K562 (cell line): ENCODE measurements at regions not wholly inside any gene's neighbourhood (a gene's known extent, or its start where the extent isn't known, plus 50 kb on each side); places are given as distances from the start of the nearest gene placed in this dataset.

ENCODE experiments used
- ATAC-seq: fragments of 200-7000 bp; cut with Tn5 transposase; 3 replicates; pipeline ENCODE4 v1.9.1; 2020; ENCODE audit warnings: moderate library complexity
- BruUV-seq: library from RNA; stranded (reverse); fragments of 400-500 nt; replicated peaks from 2 replicates; lab custom pipeline; 2021; lab: Mats Ljungman, UMichigan
- CTCF ChIA-PET: fragments of 300-600 bp; formaldehyde crosslinking; extraction: SDS; loops from one replicate; lab custom pipeline; 2021; ENCODE audit warnings: low intra/inter-chr PET ratio; lab: Yijun Ruan, JAX
- POLR2A ChIA-PET: fragments of 300-600, 350-650 bp; sonication (Branson Sonifier 250); formaldehyde crosslinking; extraction: SDS; loops from one replicate; lab custom pipeline; 2021; ENCODE audit warnings: antibody characterized with exemption, inconsistent platforms; lab: Yijun Ruan, JAX
- DNase-seq, 4 experiments: peaks; one replicate each; pipeline versions ENCODE4 v3.0.0 to v3.0.0-alpha.2; 2011 to 2018; ENCODE audit warnings: low spot score in 3 of 4, mixed read lengths in 3 of 4; ENCODE audit errors: extremely low read depth in 1 of 4
- FAIRE-seq: peaks from 2 replicates; lab custom pipeline; 2011; peaks lifted over from hg19 to GRCh38; lab: Jason Lieb, UNC
- H2AFZ ChIP-seq: 2 replicates; pipeline ENCODE4 v1.6.0; 2011; ENCODE audit warnings: low read depth, low read length, control low read depth, inconsistent platforms
- H3K27ac ChIP-seq: fragments of 200-600 bp; 3 replicates; pipeline ENCODE4 v1.8.0; 2011; ENCODE audit warnings: low read depth, mild to moderate bottlenecking, control low read depth, inconsistent platforms, low read length, moderate library complexity, mixed read lengths; ENCODE audit errors: extremely low read depth
- H3K27me3 ChIP-seq, 2 experiments: fragments of 300-600 bp in 1 of 2; 2 replicates in 1 of 2; 3 replicates in 1 of 2; pipeline versions ENCODE4 v1.6.0 to v1.8.0; 2011; ENCODE audit warnings: inconsistent platforms in 2 of 2, low read length in 2 of 2, mild to moderate bottlenecking in 1 of 2, mixed read lengths in 1 of 2, moderate library complexity in 1 of 2; ENCODE audit not compliant: control insufficient read depth in 2 of 2, insufficient read depth in 2 of 2
- H3K36me3 ChIP-seq: fragments of 300-600 bp; 3 replicates; pipeline ENCODE4 v1.8.0; 2011; ENCODE audit warnings: mild to moderate bottlenecking, low read length, inconsistent platforms; ENCODE audit not compliant: control insufficient read depth, insufficient read depth
- H3K4me1 ChIP-seq, 2 experiments: fragments of 200-600 bp in 1 of 2; replicated peaks in 1 of 2; 2 replicates in 1 of 2; 3 replicates in 1 of 2; pipeline versions ENCODE4 v1.5.1 to v1.8.0; 2011; ENCODE audit warnings: inconsistent platforms in 2 of 2, low read length in 2 of 2, mild to moderate bottlenecking in 1 of 2, mixed read lengths in 1 of 2, moderate library complexity in 1 of 2; ENCODE audit not compliant: control insufficient read depth in 2 of 2, insufficient read depth in 2 of 2
- H3K4me2 ChIP-seq: 2 replicates; pipeline ENCODE4 v1.6.1; 2011; ENCODE audit warnings: low read length, control low read depth, inconsistent platforms, mixed read lengths; ENCODE audit not compliant: insufficient read depth
- H3K4me3 ChIP-seq: fragments of 200-600 bp; sonication (generic), shearing (Covaris generic); 2 replicates; pipeline ENCODE4 v1.5.1; 2016; ENCODE audit warnings: control low read depth, inconsistent platforms
- H3K79me2 ChIP-seq: fragments of 200-600 bp; 3 replicates; pipeline ENCODE4 v1.8.0; 2011; ENCODE audit warnings: low read length, inconsistent platforms; ENCODE audit not compliant: control insufficient read depth, insufficient read depth
- H3K9ac ChIP-seq, 2 experiments: 2 replicates each; pipeline versions ENCODE4 v1.6.0 to v1.6.1; 2011; ENCODE audit warnings: low read depth in 2 of 2, low read length in 2 of 2, control low read depth in 1 of 2, inconsistent platforms in 1 of 2, mild to moderate bottlenecking in 1 of 2, mixed read lengths in 1 of 2; ENCODE audit not compliant: insufficient read depth in 1 of 2
- H3K9me1 ChIP-seq: one replicate; pipeline ENCODE4 v1.6.0; 2011; ENCODE audit warnings: inconsistent platforms, mild to moderate bottlenecking, low read length, moderate library complexity; ENCODE audit not compliant: control insufficient read depth, insufficient read depth
- H3K9me3 ChIP-seq: replicated peaks from 2 replicates; pipeline ENCODE4 v1.5.1; 2011; ENCODE audit warnings: low read depth, low read length, inconsistent platforms; ENCODE audit not compliant: control insufficient read depth, insufficient read depth
- H4K20me1 ChIP-seq: replicated peaks from 2 replicates; pipeline ENCODE4 v1.6.1; 2011; ENCODE audit warnings: low read length, inconsistent platforms, mixed read lengths; ENCODE audit not compliant: control insufficient read depth, insufficient read depth
- ATF2 ChIP-seq: sonication (generic); formaldehyde crosslinking; IDR thresholded peaks from 2 replicates; pipeline ENCODE4 v1.8.1; 2022; ENCODE audit warnings: missing genetic modification reagents
- BCLAF1 ChIP-seq, 2 experiments: fragments of 450-650 bp in 1 of 2; IDR thresholded peaks; 2 replicates each; pipeline ENCODE4 v1.6.1; 2011 to 2017; ENCODE audit warnings: low read depth in 2 of 2, antibody characterized with exemption in 1 of 2, borderline replicate concordance in 1 of 2, low read length in 1 of 2, mild to moderate bottlenecking in 1 of 2, mixed read lengths in 1 of 2; ENCODE audit not compliant: control insufficient read depth in 1 of 2
- CGGBP1 ChIP-seq: fragments of 250-450 bp; sonication (Bioruptor Pico); IDR thresholded peaks from 2 replicates; pipeline ENCODE4 v1.9.0; 2021; ENCODE audit warnings: mild to moderate bottlenecking
- ELF2 ChIP-seq: fragments of 250-450 bp; sonication (Bioruptor Pico); IDR thresholded peaks from 2 replicates; pipeline ENCODE4 v1.5.0; 2021; ENCODE audit warnings: mild to moderate bottlenecking
- ERF ChIP-seq: fragments of 450-650 bp; formaldehyde crosslinking; IDR thresholded peaks from 2 replicates; pipeline ENCODE4 v1.4.0; 2020; ENCODE audit warnings: mild to moderate bottlenecking, mixed read lengths
- FOXK1 ChIP-seq: sonication (generic); formaldehyde crosslinking; IDR thresholded peaks from 2 replicates; pipeline ENCODE4 v1.8.0; 2022; ENCODE audit warnings: missing genetic modification reagents, mild to moderate bottlenecking, borderline replicate concordance
- MXI1 ChIP-seq: IDR thresholded peaks from 2 replicates; pipeline ENCODE4 v1.6.1; 2011; ENCODE audit warnings: low read depth, mild to moderate bottlenecking, improper control_type of control experiment, low read length
- NCOR1 ChIP-seq: fragments of 450-650 bp; IDR thresholded peaks from 2 replicates; pipeline ENCODE4 v1.6.1; 2016; ENCODE audit warnings: mild to moderate bottlenecking, moderate library complexity
- NUFIP1 ChIP-seq: fragments of 450-650 bp; IDR thresholded peaks from 2 replicates; pipeline ENCODE4 v1.6.1; 2018; ENCODE audit not compliant: partially characterized antibody
- PHTF2 ChIP-seq: fragments of 250-450 bp; sonication (Bioruptor Pico); IDR thresholded peaks from 2 replicates; pipeline ENCODE4 v1.5.0; 2021; ENCODE audit warnings: mild to moderate bottlenecking
- PRPF4 ChIP-seq: fragments of 200-400 bp; formaldehyde crosslinking; IDR thresholded peaks from one replicate; pipeline ENCODE4 v1.6.1; 2017; ENCODE audit warnings: low read length, low read depth, mild to moderate bottlenecking; ENCODE audit not compliant: insufficient read depth, poor library complexity, severe bottlenecking
- RAD51 ChIP-seq: fragments of 450-650 bp; IDR thresholded peaks from 2 replicates; pipeline ENCODE4 v1.7.1; 2016; ENCODE audit warnings: low read depth, mild to moderate bottlenecking, borderline replicate concordance
- RBM17 ChIP-seq: fragments of 200-400 bp; formaldehyde crosslinking; IDR thresholded peaks from 2 replicates; pipeline ENCODE4 v1.6.1; 2017; ENCODE audit warnings: low read depth, mild to moderate bottlenecking, low read length, borderline replicate concordance
- TFE3 ChIP-seq: fragments of 450-650 bp; formaldehyde crosslinking; IDR thresholded peaks from 2 replicates; pipeline ENCODE4 v1.4.0; 2020; ENCODE audit warnings: mild to moderate bottlenecking, mixed read lengths
- U2AF1 ChIP-seq: fragments of 200-400 bp; formaldehyde crosslinking; optimal IDR thresholded peaks from 2 replicates; pipeline ENCODE3; 2017; ENCODE audit warnings: mild to moderate bottlenecking, low read depth, low read length, moderate library complexity
- ZNF146 ChIP-seq: IDR thresholded peaks from one replicate; pipeline ENCODE4 v1.6.1; 2018; ENCODE audit warnings: missing compliant biosample characterization; ENCODE audit not compliant: unreplicated experiment
- ZNF316 ChIP-seq: fragments of 450-650 bp; IDR thresholded peaks from 2 replicates; pipeline ENCODE4 v1.6.1; 2016
- ZNF586 ChIP-seq: fragments of 450-650 bp; formaldehyde crosslinking; conservative IDR thresholded peaks from 2 replicates; pipeline ENCODE4 v1.4.0; 2020; ENCODE audit warnings: mild to moderate bottlenecking, moderate library complexity
- ZNF766 ChIP-seq: fragments of 200-800 bp; sonication (Bioruptor generic); conservative IDR thresholded peaks from 2 replicates; pipeline ENCODE4 v1.6.1; 2016; ENCODE audit warnings: missing genetic modification characterization, missing compliant biosample characterization
- WGBS: fragments of 100-300 bp; shearing (Covaris generic); methylation state at CpG from one replicate; pipeline ENCODE4 v1.1.6; 2016; ENCODE audit warnings: low coverage, mixed read lengths; ENCODE audit not compliant: insufficient coverage; ENCODE audit errors: missing lambda C conversion rate; 5-methylcytosine and 5-hydroxymethylcytosine counted together
- in situ Hi-C: fragments of 300-500 bp; cut with MboI; formaldehyde crosslinking; loops from 4 replicates; pipeline ENCODE4 v1.15.0; 2018; ENCODE audit warnings: inconsistent platforms, mixed read lengths
- intact Hi-C: fragments of 100-400 bp; cut with micrococcal nuclease; formaldehyde crosslinking; loops from 2 replicates; pipeline ENCODE4 v1.14.2; 2022

GRCh38 chr5:4720831-4721230 is 419.3 kb upstream of the ADAMTS16 start:
- Histone ChIP-seq H3K27me3 (no peaks in the 10 kb centered on the region), H3K9me3 (no peaks in the 10 kb centered on the region; the same call in 1 of the 2 replicates), H3K9ac (no peak overlapping the region), H3K27ac (no peak overlapping the region), H3K9me1 (no peaks in the 10 kb centered on the region), H3K4me3 (no peak overlapping the region), H3K79me2 (no peaks in the 10 kb centered on the region), H4K20me1 (no peaks in the 10 kb centered on the region), H2AFZ (no peak overlapping the region), H3K36me3 (no peaks in the 10 kb centered on the region), H3K4me1 (no peaks in the 10 kb centered on the region), H3K4me2 (no peak overlapping the region)
- BruUV-seq = no TSS peak
- 0% methylated on average over 6 of the region's 6 CpGs for WGBS
- ATAC-seq (no peak), FAIRE-seq (no peak), DNase-seq (no peak)
- in situ Hi-C loops (no loop called here), intact Hi-C loops (no loop called here)
- POLR2A ChIA-PET = no interaction called here
- TF ChIP-seq BCLAF1 (IDR thresholded peaks at IDR 0.05; ENCODE audit: borderline replicate concordance in 1 of 2, control insufficient read depth in 1 of 2, low read depth in 2 of 2, low read length in 1 of 2) (no peak), FOXK1 (no peak), MXI1 (no peak), ZNF316 (no peak), ZNF766 (no peak), ATF2 (CRISPR knock-in tag) (no peak), TFE3 (no peak), NUFIP1 (no peak), CGGBP1 (CRISPR knock-in tag) (no peak), RAD51 (no peak), RBM17 (no peak), NCOR1 (no peak), U2AF1 (no peak), ELF2 (no peak), ZNF586 (no peak), PRPF4 (no peak), ZNF146 (CRISPR knock-in tag) (no peak), PHTF2 (CRISPR knock-in tag) (no peak), ERF (CRISPR knock-in tag) (no peak)
- CTCF ChIA-PET = no interaction called here
